Left lung (tissue), 4 donors: ENCODE measurements at regions not wholly inside any gene's neighbourhood (a gene's known extent, or its start where the extent isn't known, plus 50 kb on each side); places are given as distances from the start of the nearest gene placed in this dataset.

Experiments
- ATAC-seq: fragments of 200-7000 bp; cut with Tn5 transposase; one replicate; pipeline ENCODE4 v1.9.1; 2020; ENCODE audit warnings: moderate library complexity
- DNase-seq, 4 donors: peaks; one replicate each; pipeline ENCODE4 v3.0.0-alpha.2; 2013 to 2020
- H3K27ac ChIP-seq, 2 donors: fragments of 200-600 bp; sonication (generic) in 1 of 2; one replicate each; pipeline versions ENCODE4 v1.5.0 to v1.8.0; 2020 to 2021
- H3K27me3 ChIP-seq, 2 donors: fragments of 200-600 bp; sonication (generic) in 1 of 2; one replicate each; pipeline versions ENCODE4 v1.5.0 to v1.8.0; 2020 to 2021
- H3K36me3 ChIP-seq, 2 donors: fragments of 200-600 bp; sonication (generic) in 1 of 2; one replicate each; pipeline versions ENCODE4 v1.5.0 to v1.8.0; 2020 to 2021
- H3K4me1 ChIP-seq, 2 donors: fragments of 200-600 bp; one replicate each; pipeline ENCODE4 v1.8.0; 2021
- H3K4me3 ChIP-seq, 2 donors: fragments of 200-600 bp; sonication (generic) in 1 of 2; one replicate each; pipeline versions ENCODE4 v1.5.0 to v1.8.0; 2020 to 2021; ENCODE audit warnings: mild to moderate bottlenecking in 1 of 2
- H3K9me3 ChIP-seq, 2 donors: fragments of 200-600 bp; sonication (generic) in 1 of 2; one replicate each; pipeline versions ENCODE4 v1.5.0 to v1.8.0; 2020 to 2021
- CTCF ChIP-seq, 2 donors: fragments of 200-600 bp; sonication (generic) in 1 of 2; IDR thresholded peaks; one replicate each; pipeline versions ENCODE4 v1.5.0 to v1.8.0; 2021; ENCODE audit warnings: antibody characterized with exemption in 2 of 2
- intact Hi-C, 2 donors: fragments of 100-400 bp; cut with DNase I; formaldehyde crosslinking; loops; one replicate each; pipeline versions ENCODE4 v1.11.2 to v1.14.2; 2022
- donor health status: DM: no; HTN: yes; CAD: no.
- donor health status: DM: no; HTN: no; CAD: no.

GRCh38 chr5:93658044-93658443 is 75.0 kb downstream of the NR2F1 start:
- H3K4me3 ChIP-seq = no peak overlapping the region
- intact Hi-C loops = no loop called here
- no peak for TF ChIP-seq CTCF (IDR thresholded peaks at IDR 0.05)
- ATAC-seq = no peak
- no peaks in the 10 kb centered on the region for H3K4me1 ChIP-seq
- H3K9me3 ChIP-seq = no peaks in the 10 kb centered on the region
- no peaks in the 10 kb centered on the region for H3K27me3 ChIP-seq
- no peaks in the 10 kb centered on the region for H3K36me3 ChIP-seq
- DNase-seq = no peak
- no peak overlapping the region for H3K27ac ChIP-seq

- no peak for ATAC-seq
- intact Hi-C loops = no loop called here
- no peaks in the 10 kb centered on the region for H3K36me3 ChIP-seq
These were observed 71.7 kb downstream of the NR2F1 start for GRCh38 chr5:93654676-93655075.

GRCh38 chr5:93653716-93654115 is 70.7 kb downstream of the NR2F1 start:
- H3K36me3 ChIP-seq = no peaks in the 10 kb centered on the region
- H3K4me1 ChIP-seq = no peaks in the 10 kb centered on the region
- no peak overlapping the region for H3K27ac ChIP-seq
- H3K4me3 ChIP-seq = no peak overlapping the region
- DNase-seq = no peak
- peaks cover 0 to 5% of the 10 kb centered on the region in 2 donors for H3K9me3 ChIP-seq
- H3K27me3 ChIP-seq = no peaks in the 10 kb centered on the region
- intact Hi-C loops = no loop called here
- ATAC-seq = no peak
- no peak for TF ChIP-seq CTCF (IDR thresholded peaks at IDR 0.05)

More at GRCh38 chr5:93654676-93655075, 71.7 kb downstream of the NR2F1 start:
- no peaks in the 10 kb centered on the region for H3K4me1 ChIP-seq
- no peak overlapping the region for H3K27ac ChIP-seq
- no peak for DNase-seq
- H3K27me3 ChIP-seq = no peaks in the 10 kb centered on the region
- no peak overlapping the region for H3K4me3 ChIP-seq
- TF ChIP-seq CTCF (IDR thresholded peaks at IDR 0.05) = no peak
- peaks cover 0 to 5% of the 10 kb centered on the region in 2 donors for H3K9me3 ChIP-seq

GRCh38 chr5:93649234-93649900 is 66.3 kb downstream of the NR2F1 start:
- H3K9me3 ChIP-seq = peaks cover 0 to 5% of the 10 kb centered on the region in 2 donors
- no peak overlapping the region for H3K27ac ChIP-seq
- no peak for TF ChIP-seq CTCF (IDR thresholded peaks at IDR 0.05)
- no peaks in the 10 kb centered on the region for H3K27me3 ChIP-seq
- no peak for DNase-seq
- H3K4me1 ChIP-seq = no peaks in the 10 kb centered on the region
- ATAC-seq = no peak
- no peak overlapping the region for H3K4me3 ChIP-seq
- intact Hi-C loops = no loop called here
- H3K36me3 ChIP-seq = no peaks in the 10 kb centered on the region

GRCh38 chr5:93644760-93645159 is 61.7 kb downstream of the NR2F1 start:
- TF ChIP-seq CTCF (IDR thresholded peaks at IDR 0.05) = no peak
- Histone ChIP-seq H3K27ac (no peak overlapping the region), H3K9me3 (no peaks in the 10 kb centered on the region), H3K4me1 (no peaks in the 10 kb centered on the region), H3K4me3 (no peak overlapping the region), H3K36me3 (no peaks in the 10 kb centered on the region), H3K27me3 (no peaks in the 10 kb centered on the region)
- ATAC-seq = no peak
- DNase-seq = no peak
- intact Hi-C loops = no loop called here
